Activated T-helper 17 cell treated with anti-CD3 and anti-CD28 coated beads, Interleukin-2, amount 50 U/mL, for 72 hours (primary cell): ENCODE measurements at regions not wholly inside any gene's neighbourhood (a gene's known extent, or its start where the extent isn't known, plus 50 kb on each side); places are given as distances from the start of the nearest gene placed in this dataset.

ENCODE experiments used
- ATAC-seq: fragments of 150-1000 bp; cut with Tn5 transposase; replicated peaks from 2 replicates; pipeline ENCODE4 v1.10.0; 2021; ENCODE audit warnings: mild to moderate bottlenecking, moderate library complexity
- H3K27ac Mint-ChIP-seq: one replicate; pipeline ENCODE4 v1.8.0; 2022; ENCODE audit warnings: mixed read lengths
- H3K27me3 Mint-ChIP-seq: one replicate; pipeline ENCODE4 v1.8.0; 2022; ENCODE audit warnings: mixed read lengths
- H3K36me3 Mint-ChIP-seq: one replicate; pipeline ENCODE4 v1.8.0; 2022; ENCODE audit warnings: low read depth, mild to moderate bottlenecking, mixed read lengths
- H3K4me1 Mint-ChIP-seq: one replicate; pipeline ENCODE4 v1.8.0; 2022; ENCODE audit warnings: mixed read lengths
- H3K4me3 Mint-ChIP-seq: one replicate; pipeline ENCODE4 v1.8.0; 2022; ENCODE audit warnings: mild to moderate bottlenecking, mixed read lengths
- H3K9me3 Mint-ChIP-seq: one replicate; pipeline ENCODE4 v1.8.0; 2022; ENCODE audit warnings: mixed read lengths

DNA sequence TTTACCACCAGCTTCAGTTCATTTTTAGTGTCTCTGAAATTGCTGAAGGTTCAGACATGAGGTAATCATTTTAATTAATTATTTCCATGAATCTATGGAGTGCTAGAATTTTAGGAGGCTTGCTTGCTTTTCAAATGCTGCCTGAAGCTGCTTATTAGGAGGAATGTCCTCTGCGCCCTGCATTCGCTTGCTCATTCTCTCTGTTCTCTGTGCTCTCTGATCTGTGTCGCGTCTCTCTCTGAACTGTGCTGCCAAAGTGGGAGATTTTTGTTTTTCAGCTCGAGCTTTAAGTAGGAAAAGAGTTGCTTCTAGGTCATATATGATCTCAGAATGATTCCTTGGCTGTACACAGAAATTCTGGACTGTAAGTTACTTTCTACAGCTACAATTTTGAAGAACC is 101.7 kb upstream of the PRR16 start:
- H3K27ac Mint-ChIP-seq, result no peak overlapping the region
- no peaks in the 10 kb centered on the region for H3K4me1 Mint-ChIP-seq
- H3K27me3 Mint-ChIP-seq, result no peaks in the 10 kb centered on the region
- ATAC-seq, result no peak
- peaks cover 3% of the 10 kb centered on the region for H3K9me3 Mint-ChIP-seq
- no peak overlapping the region for H3K4me3 Mint-ChIP-seq
- no peaks in the 10 kb centered on the region for H3K36me3 Mint-ChIP-seq

DNA sequence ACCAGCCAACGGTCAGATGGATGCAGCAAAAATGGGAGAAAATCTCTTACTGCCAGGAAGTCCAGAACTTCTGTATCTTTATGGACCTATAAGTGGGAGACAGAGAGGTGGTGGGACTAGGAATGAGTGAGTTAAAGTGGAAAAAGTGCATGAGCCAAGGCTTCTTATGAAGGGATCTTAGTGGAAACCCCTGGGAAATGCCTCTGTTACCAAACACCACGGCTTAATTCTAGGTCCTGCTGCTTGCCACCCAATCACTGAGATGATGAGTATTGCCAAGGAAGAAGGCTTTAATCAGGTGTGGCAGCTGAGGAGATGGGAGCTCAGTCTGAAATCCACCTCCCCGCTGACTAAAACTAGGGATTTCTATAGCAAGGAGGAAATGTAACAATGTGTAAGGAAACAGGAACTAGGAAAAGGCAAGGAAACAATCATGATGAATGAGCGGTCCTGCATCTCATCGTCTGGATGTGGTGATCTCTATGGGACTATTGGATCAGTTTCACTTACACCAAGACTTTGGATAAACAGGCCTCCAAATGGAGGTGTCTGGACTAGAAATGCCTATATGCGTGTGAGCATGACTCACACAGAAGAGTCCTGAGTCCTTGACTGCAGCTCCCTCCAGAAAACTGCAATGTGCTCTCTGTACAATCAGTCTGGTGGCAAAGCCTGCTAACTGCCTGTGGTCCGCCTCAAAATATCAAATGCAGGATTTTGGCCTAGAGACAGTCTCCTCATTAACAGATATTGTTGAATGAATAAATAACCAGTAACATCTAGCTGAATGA is 98.2 kb upstream of the PRR16 start:
- H3K36me3 Mint-ChIP-seq, result no peaks in the 10 kb centered on the region
- no peak overlapping the region for H3K4me3 Mint-ChIP-seq
- peaks cover 3% of the 10 kb centered on the region for H3K9me3 Mint-ChIP-seq
- H3K27ac Mint-ChIP-seq, result no peak overlapping the region
- ATAC-seq, result no peak
- no peaks in the 10 kb centered on the region for H3K27me3 Mint-ChIP-seq
- H3K4me1 Mint-ChIP-seq, result no peaks in the 10 kb centered on the region

DNA sequence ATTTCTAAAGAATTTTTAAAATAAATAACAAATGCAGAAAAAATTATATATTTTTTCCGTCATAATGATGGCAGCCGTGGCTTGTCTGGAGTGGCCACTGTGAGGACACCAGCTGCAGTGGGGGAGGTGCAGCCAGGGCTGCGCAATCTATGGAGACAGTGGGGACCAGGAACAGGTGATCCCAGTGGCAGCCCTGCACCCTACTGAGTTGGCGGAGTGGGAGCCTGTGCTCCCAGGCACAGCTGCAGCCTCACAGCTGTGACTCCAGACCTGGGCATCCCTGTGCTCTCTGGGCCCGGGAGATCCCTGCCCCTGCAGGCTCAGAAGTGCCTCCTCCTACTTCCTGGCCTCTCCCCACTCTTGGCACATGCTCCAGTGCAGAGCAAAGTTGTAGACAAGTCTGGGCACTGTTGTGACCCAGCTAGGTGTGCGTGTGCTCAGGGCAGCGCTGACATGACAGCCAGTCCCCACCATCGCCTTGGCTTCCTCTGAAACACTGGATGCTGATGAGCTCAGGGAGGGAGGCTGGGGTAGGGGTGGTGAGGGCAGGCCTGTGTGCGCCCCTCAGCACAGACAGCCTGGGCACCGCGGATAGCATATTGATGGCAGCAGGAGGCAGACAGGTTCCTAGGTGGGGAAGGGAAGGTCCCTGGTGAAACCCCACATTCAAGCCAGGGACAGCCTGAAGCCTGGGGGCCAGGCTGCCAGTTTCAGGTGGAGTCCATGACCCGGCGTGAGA is 96.0 kb upstream of the PRR16 start:
- no peaks in the 10 kb centered on the region for H3K4me1 Mint-ChIP-seq
- H3K27ac Mint-ChIP-seq, result no peak overlapping the region
- ATAC-seq, result no peak

DNA sequence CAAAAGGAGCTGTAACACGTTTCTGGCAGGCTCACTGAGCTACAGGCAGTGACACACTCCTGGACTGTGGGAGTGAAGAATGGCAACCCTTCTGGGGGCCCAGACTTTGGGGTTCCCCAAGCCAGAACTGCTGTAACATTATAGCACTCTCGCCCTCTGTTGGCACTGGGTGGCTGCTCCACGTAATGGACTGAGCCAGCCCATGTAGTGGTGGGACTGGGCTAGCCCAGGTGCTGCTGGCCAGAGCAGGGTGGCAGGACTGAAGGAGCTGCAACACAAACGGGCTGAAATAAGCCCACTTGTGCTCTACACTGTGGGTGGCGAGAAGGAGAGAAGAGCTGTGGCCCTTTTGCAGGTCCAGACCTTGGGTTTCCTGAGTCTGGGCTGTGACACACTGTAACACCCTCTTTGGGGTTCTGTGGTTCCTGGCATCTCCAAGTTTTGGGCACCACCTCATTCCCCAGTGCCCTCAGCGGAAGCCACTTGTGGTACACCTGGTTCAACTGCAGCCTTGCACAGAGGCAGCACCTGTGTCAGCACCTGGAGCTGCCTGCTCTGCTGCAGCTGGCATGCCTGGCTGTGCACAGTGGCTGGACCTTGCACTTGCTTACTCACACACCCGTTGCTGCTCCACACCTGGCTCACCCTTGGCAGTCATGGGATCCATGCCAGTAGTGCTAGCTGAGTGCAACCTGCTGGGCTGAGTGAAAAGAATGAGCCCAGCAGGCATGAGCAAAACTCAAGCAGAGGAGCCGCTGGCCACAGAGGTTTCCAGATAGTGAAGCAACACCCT is 95.0 kb upstream of the PRR16 start:
- Mint-ChIP-seq H3K9me3 (no peaks in the 10 kb centered on the region), H3K4me1 (no peaks in the 10 kb centered on the region), H3K36me3 (no peaks in the 10 kb centered on the region), H3K27ac (no peak overlapping the region), H3K4me3 (no peak overlapping the region), H3K27me3 (no peaks in the 10 kb centered on the region)
- no peak for ATAC-seq

More for the DNA sequence above, 96.0 kb upstream of the PRR16 start:
- H3K36me3 Mint-ChIP-seq, result no peaks in the 10 kb centered on the region
- H3K27me3 Mint-ChIP-seq, result no peaks in the 10 kb centered on the region
- no peaks in the 10 kb centered on the region for H3K9me3 Mint-ChIP-seq
- no peak overlapping the region for H3K4me3 Mint-ChIP-seq

DNA sequence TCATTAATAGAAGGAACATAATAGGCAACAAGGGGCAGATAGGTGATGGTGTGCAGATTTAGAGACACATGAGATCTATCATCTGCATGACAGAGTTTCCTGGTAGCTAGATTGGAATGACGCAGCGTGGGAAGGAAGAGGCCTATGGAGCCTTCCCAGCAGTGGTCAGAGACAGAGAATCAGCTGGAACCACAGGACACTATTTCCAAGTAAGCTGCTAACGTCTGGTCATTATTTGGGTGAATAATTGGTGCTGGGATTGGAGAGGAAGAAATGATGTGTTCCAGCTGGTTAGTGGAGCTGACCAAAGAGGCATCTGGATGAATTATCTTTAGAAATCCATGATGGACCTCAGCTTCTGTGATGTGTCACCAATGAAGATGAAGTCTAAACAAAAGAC is 91.2 kb upstream of the PRR16 start:
- Mint-ChIP-seq H3K27me3 (no peaks in the 10 kb centered on the region), H3K9me3 (peaks cover 7% of the 10 kb centered on the region), H3K36me3 (no peaks in the 10 kb centered on the region), H3K4me3 (no peak overlapping the region), H3K27ac (no peak overlapping the region), H3K4me1 (no peaks in the 10 kb centered on the region)
- no peak for ATAC-seq

DNA sequence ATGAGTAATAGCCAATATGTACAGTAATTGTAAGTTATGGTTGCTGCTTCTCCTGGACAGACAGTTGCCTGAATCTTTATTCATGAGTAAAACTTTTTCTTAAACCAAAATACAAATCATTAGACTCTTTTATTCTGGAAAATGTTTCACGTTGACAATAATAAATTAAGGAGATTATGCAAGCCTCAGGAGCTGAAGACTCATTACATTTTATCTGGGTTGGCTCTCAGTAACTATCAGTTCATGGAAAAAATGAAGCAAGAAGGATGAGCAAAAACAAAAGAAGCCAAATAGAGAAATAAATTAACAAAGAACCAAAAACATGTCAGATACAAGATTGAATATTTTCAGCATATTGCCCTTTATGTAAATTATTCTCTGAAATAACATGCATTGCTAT is 88.9 kb upstream of the PRR16 start:
- no peaks in the 10 kb centered on the region for H3K27me3 Mint-ChIP-seq
- H3K36me3 Mint-ChIP-seq, result no peaks in the 10 kb centered on the region
- no peak overlapping the region for H3K27ac Mint-ChIP-seq
- H3K4me3 Mint-ChIP-seq, result no peak overlapping the region
- H3K4me1 Mint-ChIP-seq, result no peaks in the 10 kb centered on the region
- ATAC-seq, result no peak
- H3K9me3 Mint-ChIP-seq, result peaks cover 15% of the 10 kb centered on the region

DNA sequence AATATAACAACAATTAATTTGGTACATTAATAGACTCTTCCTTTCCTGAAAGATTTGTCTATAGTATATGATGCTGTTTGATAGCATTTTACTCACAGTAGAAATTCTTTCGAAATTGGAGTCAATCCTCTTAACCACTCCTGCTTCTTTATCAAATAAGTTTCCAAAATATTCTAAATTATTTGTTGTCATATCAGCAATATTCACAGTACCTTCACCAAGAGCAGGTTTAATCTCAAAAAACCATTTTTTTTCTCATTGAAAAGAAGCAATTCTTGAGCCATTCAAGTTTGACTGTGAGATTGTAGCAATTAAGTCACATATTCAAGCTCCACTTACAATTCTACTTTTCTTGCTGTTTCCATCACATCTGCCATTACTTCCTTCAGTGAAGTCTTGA is 83.5 kb upstream of the PRR16 start:
- Mint-ChIP-seq H3K4me3 (no peak overlapping the region), H3K27ac (no peak overlapping the region), H3K27me3 (no peaks in the 10 kb centered on the region), H3K9me3 (peaks cover 14% of the 10 kb centered on the region), H3K36me3 (no peaks in the 10 kb centered on the region), H3K4me1 (no peaks in the 10 kb centered on the region)
- no peak for ATAC-seq

DNA sequence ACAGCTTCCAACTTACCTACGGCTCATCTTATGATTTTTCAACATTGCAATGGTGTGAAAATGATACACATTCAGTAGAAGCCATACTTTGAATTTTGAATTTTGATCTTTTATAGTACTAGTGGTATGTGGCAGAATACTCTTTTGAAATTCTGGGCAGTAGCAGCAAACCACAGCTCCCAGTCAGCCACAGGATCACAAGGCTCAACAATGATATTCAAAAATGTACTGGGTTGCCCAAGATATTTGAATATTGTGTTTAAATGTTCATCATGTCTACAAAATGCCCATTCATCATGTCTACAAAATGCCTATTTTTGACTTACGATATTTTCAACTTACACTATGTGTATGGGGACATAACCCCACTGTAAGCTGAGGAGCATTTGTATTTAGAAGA is 81.3 kb upstream of the PRR16 start:
- H3K36me3 Mint-ChIP-seq, result no peaks in the 10 kb centered on the region
- H3K4me3 Mint-ChIP-seq, result no peak overlapping the region
- no peaks in the 10 kb centered on the region for H3K4me1 Mint-ChIP-seq
- H3K27ac Mint-ChIP-seq, result no peak overlapping the region
- peaks cover 10% of the 10 kb centered on the region for H3K9me3 Mint-ChIP-seq
- ATAC-seq, result no peak
- H3K27me3 Mint-ChIP-seq, result no peaks in the 10 kb centered on the region

DNA sequence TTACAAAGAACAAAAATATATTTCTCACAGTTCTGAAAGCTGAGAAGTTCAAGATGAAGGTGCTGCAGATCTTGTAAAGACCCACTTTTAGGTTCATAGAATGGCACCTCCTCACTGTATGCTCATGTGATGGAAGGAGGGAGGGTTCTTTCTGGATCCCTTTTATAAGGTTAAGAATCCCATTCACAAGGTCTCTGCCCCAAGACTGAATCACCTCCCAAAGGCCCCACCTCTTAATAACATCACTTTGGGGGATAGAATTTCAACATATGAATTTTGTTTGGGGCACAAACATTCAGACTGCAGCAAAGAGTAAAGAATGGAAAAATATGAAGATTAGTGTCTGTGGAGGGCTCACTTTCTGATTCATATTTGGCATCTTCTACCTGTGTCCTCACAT is 77.1 kb upstream of the PRR16 start:
- Mint-ChIP-seq H3K9me3 (peaks cover 7% of the 10 kb centered on the region), H3K27ac (no peak overlapping the region), H3K36me3 (no peaks in the 10 kb centered on the region), H3K27me3 (no peaks in the 10 kb centered on the region), H3K4me3 (no peak overlapping the region), H3K4me1 (no peaks in the 10 kb centered on the region)
- ATAC-seq, result no peak

DNA sequence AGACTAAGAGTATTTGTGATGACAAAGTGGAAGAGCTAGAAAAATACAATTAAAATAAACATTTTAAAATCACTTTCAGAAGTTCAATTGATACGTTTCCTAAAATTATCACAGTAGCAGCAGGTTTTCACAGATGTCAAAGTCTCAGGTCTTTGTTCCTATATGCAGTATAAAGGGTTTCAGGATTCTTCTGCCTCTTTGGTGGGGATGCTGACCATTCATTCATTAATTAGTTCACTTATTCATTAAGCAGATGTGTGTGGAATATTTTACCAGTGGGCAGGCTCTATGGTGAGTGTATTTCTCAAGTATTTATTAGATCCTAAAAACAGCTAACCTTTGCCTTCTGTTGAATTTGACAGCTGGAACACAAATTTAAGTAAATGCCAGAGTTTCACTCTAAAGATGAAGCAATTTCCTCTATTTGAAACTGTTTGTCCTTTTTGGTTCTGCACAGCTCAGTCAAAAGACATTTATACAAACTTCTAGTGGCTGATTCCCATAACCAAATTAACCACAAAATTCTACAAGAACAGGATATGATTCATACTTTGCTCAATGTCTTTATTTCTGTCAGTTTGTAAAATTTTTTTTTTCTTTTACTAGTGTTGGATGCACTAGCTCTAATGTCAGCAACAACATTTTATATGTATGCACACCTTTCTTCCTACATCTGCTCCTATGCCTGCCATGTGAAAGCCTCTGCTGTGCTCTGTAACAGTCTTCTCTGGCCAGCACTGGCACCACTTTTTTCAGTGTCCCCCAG is 75.9 kb upstream of the PRR16 start:
- Mint-ChIP-seq H3K4me3 (no peak overlapping the region), H3K27me3 (no peaks in the 10 kb centered on the region), H3K9me3 (peaks cover 13% of the 10 kb centered on the region), H3K27ac (no peak overlapping the region), H3K36me3 (no peaks in the 10 kb centered on the region), H3K4me1 (no peaks in the 10 kb centered on the region)
- ATAC-seq, result peak; percentile 29

DNA sequence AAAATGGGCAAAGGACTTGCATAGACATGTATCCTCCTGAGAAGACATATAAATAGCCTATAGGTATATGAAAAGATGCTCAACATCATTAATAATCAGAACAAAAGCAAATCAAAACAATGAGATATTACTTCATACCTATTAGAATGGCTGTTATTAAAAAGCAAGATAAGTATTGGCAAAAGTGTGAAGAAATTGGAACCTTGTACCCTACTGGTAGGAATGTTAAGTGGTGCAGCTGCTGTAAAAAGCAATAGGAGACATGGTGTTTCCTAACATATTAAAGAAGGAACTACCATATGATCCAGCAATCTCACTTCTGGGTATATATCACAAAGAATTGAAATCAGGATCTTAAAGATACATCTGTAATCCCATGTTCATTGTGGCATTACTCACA is 69.8 kb upstream of the PRR16 start:
- ATAC-seq, result no peak
- no peaks in the 10 kb centered on the region for H3K4me1 Mint-ChIP-seq

DNA sequence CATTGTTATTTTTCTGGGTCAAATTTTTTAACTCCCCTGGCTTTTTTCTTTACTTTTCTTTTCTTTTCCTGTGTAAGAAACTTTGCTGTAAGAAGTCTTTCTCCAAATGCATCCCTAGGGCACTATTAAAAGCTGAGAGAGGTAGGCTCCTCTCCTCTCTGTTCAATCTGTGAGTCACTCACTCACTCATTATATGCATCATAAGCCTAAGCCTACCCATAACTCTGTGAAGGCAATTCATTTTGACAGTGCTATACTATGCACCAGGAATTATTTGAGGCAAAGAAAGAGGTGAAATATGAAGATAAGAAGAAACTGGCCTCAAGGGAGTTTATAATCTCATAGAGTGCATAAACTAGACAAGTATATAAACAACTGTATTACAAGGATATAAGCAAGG is 67.9 kb upstream of the PRR16 start:
- H3K27ac Mint-ChIP-seq, result no peak overlapping the region
- H3K27me3 Mint-ChIP-seq, result no peaks in the 10 kb centered on the region
- no peaks in the 10 kb centered on the region for H3K4me1 Mint-ChIP-seq
- ATAC-seq, result no peak
- H3K4me3 Mint-ChIP-seq, result no peak overlapping the region
- H3K36me3 Mint-ChIP-seq, result no peaks in the 10 kb centered on the region
- peaks cover 27% of the 10 kb centered on the region for H3K9me3 Mint-ChIP-seq

More for the DNA sequence above, 69.8 kb upstream of the PRR16 start:
- H3K27ac Mint-ChIP-seq, result no peak overlapping the region
- no peaks in the 10 kb centered on the region for H3K36me3 Mint-ChIP-seq
- peaks cover 22% of the 10 kb centered on the region for H3K9me3 Mint-ChIP-seq
- H3K4me3 Mint-ChIP-seq, result no peak overlapping the region
- H3K27me3 Mint-ChIP-seq, result no peaks in the 10 kb centered on the region

DNA sequence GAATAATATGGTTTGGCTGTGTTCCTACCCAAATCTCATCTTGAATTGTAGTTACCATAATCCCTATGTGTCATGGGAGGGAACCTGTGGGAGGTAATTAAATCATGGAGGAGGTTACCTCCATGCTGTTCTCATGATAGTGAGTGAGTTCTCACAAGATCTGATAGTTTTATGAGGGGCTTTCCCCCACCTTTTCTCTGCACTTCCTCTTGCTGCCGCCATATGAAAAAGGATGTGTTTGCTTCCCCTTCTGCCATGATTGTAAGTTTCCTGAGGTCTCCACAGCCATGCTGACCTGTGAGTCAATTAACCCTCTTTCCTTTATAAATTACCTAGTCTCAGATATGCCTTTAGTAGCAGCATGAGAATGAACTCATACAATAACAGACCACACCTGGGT is 63.7 kb upstream of the PRR16 start:
- ATAC-seq, result no peak
- H3K9me3 Mint-ChIP-seq, result peaks cover 19% of the 10 kb centered on the region
- H3K4me3 Mint-ChIP-seq, result no peak overlapping the region
- H3K36me3 Mint-ChIP-seq, result no peaks in the 10 kb centered on the region
- H3K27me3 Mint-ChIP-seq, result no peaks in the 10 kb centered on the region
- H3K4me1 Mint-ChIP-seq, result no peaks in the 10 kb centered on the region
- H3K27ac Mint-ChIP-seq, result no peak overlapping the region

DNA sequence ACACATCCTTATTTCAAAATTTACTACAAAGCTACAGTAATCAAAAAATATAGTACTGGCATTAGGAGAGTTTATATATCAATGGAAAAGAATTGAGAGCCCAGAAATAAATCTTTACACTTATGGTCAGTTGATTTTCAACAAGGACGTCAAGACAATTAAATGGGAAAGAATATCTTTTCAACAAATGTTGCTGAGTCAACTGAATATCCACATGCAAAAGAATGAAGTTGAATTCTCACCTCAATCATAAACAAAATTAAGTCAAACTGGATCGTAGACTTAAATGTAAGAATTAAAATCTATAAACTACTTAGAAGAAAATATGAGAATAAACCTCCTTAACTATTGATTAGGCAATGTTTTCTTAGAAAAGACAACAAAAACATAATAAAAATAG is 61.5 kb upstream of the PRR16 start:
- no peak for ATAC-seq
- Mint-ChIP-seq H3K27me3 (no peaks in the 10 kb centered on the region), H3K27ac (no peak overlapping the region)

More for the DNA sequence above, 61.5 kb upstream of the PRR16 start:
- Mint-ChIP-seq H3K4me3 (no peak overlapping the region), H3K9me3 (peaks cover 14% of the 10 kb centered on the region), H3K36me3 (no peaks in the 10 kb centered on the region), H3K4me1 (no peaks in the 10 kb centered on the region)
